ENCODE measurements at regions not wholly inside any gene's neighbourhood (a gene's known extent, or its start where the extent isn't known, plus 50 kb on each side); places are given as distances from the start of the nearest gene placed in this dataset.

- no peak for DNase-seq (ENCODE audit: low spot score)
Observed at GRCh38 chr3:107969994-107970819, 120.6 kb downstream of the CD47 start.

DNA sequence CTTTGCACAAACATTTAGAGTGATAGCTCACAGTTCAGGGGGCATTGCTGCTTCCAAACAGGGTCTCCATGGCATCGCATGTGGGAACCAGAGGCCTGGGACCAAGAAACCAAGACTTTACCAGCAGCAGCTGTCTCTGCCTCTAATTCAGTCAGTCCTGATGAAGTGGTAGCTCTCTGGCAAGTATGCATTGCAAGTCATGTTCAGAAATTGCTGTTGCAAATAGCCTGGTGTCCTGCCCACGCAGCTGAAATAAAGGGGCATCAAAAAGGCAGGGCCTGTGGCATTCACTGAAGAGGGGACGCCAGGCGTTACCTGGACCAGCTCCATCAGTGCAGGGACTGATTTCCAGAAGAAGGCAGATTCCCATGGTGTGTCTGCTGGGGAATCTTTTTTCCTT, 121.3 kb downstream of the CD47 start:
- no peak for DNase-seq (ENCODE audit: low spot score)

- no peak for DNase-seq (ENCODE audit: low spot score)
Observed at GRCh38 chr3:107966276-107966675, 124.6 kb downstream of the CD47 start.

- no peak for DNase-seq (ENCODE audit: low spot score)
Observed at GRCh38 chr3:107965136-107965655, 125.6 kb downstream of the CD47 start.

DNA sequence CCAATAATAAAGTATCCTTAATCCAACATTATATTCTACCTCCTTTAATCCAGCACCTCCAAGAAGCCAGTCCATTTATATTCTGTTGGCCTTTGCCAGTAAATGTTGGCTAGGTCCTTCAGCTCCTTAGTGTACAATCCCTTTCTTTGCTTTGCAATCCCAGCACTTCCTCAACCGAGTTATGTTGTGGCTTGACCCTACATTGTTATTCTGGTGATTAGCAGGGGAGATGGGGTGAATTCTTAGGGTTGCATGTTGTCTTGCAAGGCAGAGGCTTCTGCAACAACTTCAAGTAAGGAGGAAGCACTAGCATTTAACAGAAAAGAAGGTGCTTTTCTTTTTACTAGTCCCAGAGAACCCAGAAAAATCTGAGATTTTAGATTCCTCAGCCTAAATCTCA, 127.2 kb downstream of the CD47 start:
- no peak for DNase-seq (ENCODE audit: low spot score)

GRCh38 chr3:107962946-107963345, 127.9 kb downstream of the CD47 start:
- no peak for DNase-seq (ENCODE audit: low spot score)

DNA sequence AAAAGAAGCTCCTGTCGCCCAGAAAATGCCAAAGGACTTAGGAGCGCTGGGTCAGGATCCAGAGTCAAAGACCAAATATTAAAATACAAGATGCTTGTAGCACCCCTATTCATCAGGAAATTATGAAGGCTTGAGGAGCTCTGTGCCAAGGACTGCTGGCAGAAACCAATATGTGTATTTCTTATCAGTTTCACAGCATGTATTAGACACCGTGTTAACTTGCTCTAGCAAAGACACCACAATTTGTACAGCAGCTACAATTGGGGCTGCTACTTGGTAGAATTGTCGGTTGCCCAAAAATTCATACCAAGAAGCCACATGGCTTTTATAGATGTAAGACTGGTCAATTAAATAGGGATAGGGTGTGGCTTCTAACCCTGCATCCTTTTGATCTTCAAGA, 128.8 kb downstream of the CD47 start:
- no peak for DNase-seq (ENCODE audit: low spot score)

DNA sequence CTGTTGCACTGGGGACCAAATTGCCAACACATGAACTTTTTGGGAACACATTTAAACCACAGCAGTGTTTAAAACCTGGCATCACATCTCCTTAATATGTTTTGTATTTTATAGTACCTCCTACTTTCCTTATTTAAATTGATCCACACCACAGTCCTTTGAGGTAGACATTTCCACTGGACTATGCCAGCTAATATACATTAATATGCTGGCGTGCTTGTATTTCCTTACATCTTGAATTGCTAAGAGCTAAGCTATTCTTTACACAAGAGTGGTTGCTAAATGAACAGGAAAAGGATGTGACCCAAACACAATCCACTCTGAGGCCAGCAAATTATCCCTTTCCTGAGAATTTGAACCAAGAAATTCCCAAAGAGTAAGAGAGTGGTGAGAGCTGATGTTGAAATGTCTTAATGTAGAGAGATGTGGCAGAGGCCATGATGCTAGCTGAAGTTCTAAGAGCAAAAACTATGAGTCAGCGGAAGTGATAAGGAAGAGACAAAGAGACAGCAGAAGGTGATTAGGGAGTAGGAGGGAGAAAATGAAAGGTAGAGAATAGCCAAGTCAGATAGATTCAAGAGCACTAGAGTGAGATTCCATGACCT, 131.2 kb downstream of the CD47 start:
- no peak for DNase-seq (ENCODE audit: low spot score)

DNA sequence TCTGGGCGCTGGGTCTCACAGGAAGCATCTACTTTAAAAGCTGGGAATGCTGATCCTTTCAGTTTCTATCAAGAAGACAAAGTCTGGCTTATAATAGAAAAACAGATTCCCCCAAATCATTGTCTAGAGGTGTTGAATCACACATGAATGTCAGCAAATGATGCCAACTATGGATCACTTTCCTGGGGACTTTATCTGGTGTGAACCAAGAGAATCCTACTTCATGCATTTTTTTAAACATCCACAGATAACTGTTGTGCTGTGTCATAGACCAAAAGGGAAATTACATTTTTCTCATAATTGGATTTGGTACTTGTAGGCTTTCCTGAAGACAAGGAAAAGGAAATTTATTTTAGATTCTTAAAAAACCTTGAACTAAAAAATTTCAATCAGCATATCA, 132.7 kb downstream of the CD47 start:
- DNase-seq (ENCODE audit: low spot score), result no peak

DNA sequence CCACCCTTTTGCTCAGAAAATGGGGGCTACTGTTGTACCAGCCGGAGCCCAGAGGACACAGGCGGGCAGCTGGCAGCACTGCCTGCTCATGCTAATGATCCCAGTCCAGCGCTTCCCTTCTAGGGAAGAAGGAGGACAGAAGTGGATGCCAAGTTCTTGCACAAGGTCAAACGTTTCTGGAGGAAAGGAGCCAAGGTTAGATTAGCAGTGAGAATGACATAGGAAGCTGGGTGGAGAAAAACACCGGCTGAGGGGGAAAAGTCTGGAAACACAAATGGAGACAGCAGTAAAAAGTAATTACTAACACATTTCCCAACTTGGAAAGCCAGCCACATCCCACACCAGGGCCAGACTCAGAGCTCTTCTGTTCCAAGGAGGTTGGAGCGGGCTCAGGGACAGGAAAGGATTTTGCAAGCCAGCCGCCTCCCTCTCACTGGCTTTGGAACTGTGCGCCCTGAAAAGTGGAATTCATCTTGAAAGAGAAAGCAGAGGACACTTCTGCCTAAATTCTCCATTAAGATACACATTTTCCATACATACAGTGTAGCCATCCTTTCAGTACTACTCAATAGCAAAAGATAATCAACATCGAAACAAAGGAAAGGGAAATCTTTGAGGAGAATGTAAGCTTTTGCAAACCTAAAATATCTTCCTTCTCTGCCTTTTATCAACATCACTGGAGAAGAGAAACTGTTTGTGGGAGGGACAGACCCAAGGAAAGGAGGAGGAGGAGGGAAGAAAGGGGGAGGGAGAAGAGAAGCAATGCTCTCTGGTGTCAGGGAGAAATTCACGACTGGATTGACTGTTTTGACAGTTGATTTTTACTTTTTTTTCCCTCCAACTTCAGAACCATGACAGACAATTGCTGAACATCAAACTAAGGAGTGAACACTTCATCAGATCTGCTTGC, 133.6 kb downstream of the CD47 start:
- peak; percentile 89 for DNase-seq (ENCODE audit: low spot score)

DNA sequence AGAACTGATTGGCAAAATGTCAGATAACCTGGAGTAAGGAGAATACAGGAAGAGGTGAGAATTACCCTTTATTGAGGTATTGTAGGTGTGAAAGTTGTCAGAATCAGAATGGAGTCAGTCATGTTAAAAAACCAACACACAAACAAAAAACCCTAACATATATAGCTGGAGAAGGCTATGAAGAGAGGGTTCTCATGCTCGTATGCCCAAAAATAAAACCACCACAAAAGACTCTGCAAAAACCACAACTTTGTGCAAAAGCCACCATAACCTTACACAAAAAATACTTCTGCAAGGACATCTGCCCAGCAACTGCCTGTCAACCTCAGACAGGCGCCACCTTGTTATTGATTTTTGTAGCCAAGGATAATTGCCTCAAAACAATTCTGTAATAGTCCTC, 136.0 kb downstream of the CD47 start:
- no peak for DNase-seq (ENCODE audit: low spot score)

DNA sequence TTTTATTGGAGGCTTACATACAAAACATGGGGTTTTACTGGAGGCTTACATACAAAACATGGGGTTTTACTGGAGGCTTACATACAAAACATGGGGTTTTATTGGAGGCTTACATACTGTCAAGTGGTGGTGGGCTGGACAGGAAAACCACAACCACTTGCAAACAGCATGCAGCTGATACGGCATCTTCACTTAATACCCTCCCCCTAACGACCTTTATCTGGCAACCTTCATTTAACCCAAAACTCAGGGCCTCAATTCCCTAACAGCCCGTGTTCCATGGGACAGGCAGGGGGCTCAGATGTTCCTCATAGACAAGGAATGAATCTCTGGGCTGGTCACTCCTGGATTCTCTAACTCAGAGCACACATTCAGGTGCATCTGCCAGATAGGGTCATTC, 137.1 kb downstream of the CD47 start:
- no peak for DNase-seq (ENCODE audit: low spot score)

GRCh38 chr3:107951126-107951525, 139.7 kb downstream of the CD47 start:
- DNase-seq (ENCODE audit: low spot score), result no peak

DNA sequence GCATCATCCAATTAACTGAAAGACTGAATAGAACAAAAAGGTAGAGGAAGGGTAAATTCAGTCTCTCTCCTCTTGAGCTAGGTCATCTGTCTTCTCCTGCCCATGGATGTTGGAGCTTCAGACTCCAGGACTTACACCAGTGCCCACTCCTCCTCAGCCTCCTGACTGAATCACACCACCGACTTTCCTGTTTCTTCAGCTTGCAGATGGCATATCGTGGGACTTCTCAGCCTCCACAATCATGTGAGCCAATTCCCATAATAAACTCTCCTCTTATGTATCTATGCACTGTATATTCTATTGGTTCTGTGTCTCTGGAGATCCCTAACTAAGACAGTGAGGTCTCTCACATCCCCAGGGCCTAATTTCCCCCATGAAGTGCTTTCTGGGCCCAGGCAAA, 140.4 kb downstream of the CD47 start:
- DNase-seq (ENCODE audit: low spot score), result no peak

DNA sequence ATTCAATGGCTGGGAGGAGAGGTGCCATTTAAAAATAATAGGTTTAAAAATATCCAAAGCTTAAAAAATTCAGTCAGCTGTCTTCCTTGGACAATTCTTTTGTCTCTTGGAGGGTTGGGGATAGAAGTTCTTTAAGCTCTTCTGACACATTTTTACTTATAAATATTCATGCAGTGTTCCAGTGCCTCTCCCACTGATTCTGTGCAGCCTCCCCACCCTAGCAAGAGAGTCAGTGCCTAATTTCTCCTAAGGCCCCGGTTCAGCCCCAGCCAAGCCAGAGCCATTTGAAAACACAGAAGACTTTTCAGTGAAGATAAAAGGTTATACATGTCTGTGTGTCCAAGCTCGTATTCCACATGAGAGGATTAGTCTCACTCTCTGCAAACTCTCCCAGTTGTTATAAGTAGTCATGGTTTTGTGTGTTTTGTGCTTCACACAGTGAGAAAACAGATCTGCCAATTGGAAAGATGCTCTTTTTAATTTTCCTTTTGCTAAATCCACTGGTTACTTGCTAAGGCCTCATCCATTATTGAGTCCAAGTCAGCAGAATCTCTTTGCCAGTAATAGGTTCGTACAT, 141.3 kb downstream of the CD47 start:
- no peak for DNase-seq (ENCODE audit: low spot score)

- DNase-seq (ENCODE audit: low spot score), result no peak
Observed at GRCh38 chr3:107947203-107947602, 143.6 kb downstream of the CD47 start.

DNA sequence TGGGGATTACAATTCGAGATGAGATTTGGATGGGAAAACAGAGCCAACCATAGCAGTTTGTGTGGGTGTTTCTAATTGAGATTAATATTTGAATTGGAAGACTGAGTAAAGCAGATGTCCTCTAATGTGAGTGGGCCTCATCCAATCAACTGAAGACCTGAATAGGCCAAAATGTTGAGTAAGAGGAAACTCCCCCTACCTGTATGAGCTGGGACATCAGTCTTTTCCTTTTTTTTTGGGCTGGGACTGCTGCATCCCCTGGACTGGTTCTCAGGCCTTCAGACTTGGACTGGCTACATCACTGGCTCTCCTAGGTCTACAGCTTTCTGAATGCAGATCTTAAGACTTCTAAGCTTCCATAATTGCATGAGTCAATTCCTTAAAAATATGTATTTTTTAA, 144.1 kb downstream of the CD47 start:
- no peak for DNase-seq (ENCODE audit: low spot score)

GRCh38 chr3:107945417-107946094, 145.3 kb downstream of the CD47 start:
- DNase-seq (ENCODE audit: low spot score), result no peak

- no peak for DNase-seq (ENCODE audit: low spot score)
Observed at GRCh38 chr3:107943786-107944523, 146.9 kb downstream of the CD47 start.

DNA sequence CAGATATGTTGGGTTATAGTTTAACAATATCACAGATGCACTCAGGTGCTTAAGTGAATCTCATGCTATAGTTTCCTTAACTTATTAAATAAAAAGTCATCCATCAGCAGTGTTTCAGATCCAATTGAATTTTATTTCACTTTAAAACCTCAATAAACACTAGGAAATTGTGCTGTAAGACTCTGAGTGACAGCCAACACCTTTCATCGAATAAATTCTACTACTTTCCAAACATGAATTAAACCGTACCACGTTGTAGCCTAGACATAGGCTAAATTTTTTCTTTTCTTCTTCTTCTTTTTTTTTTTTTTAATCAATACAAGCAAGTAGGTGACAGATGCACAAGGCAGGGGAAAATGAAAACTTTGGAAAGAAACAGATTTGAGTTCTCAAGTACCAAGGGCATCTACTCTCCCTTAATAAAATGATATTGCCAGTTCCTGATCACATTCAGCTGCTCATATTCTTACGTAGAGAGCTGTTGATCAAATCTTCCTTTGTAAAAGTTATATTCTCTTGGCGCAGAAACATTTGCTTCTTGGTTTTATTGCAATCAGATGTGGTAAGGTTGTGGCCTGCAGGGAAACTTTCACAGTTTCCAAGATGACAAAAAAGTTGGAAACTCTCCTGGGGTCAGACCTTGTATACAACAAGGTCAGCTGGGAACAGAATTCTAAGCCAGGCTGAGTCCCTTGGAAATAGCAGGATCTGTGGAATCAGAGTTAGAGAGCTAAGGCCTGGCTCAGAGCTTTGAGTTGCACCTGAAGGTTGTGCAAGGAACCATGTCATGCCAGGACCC, 147.7 kb downstream of the CD47 start:
- no peak for DNase-seq (ENCODE audit: low spot score)

Data from left forelimb (tissue), 1 donor.